Activated CD4-positive, alpha-beta memory T cell treated with anti-CD3 and anti-CD28 coated beads for 36 hours (primary cell): ENCODE measurements at regions not wholly inside any gene's neighbourhood (a gene's known extent, or its start where the extent isn't known, plus 50 kb on each side); places are given as distances from the start of the nearest gene placed in this dataset.
"Not testable (repeated sequence)": the region's sequence is repeated elsewhere in the genome, so short reads cannot be mapped to it uniquely, and the experiment has no call there.

Source experiments
- CTCF ChIA-PET: fragments of 350-600 bp; sonication (Branson Sonifier 250); formaldehyde crosslinking; loops from one replicate; lab custom pipeline; 2021; ENCODE audit warnings: antibody characterized with exemption, inconsistent platforms; lab: Charles Lee
- POLR2A ChIA-PET: fragments of 350-600 bp; sonication (Branson Sonifier 250); formaldehyde crosslinking; loops from one replicate; lab custom pipeline; 2021; ENCODE audit warnings: antibody characterized with exemption; lab: Charles Lee
- DNase-seq: peaks from one replicate; pipeline ENCODE4 v3.0.0-alpha.2; 2020
- H3K27ac Mint-ChIP-seq: one replicate; pipeline ENCODE4 v1.8.0; 2021; ENCODE audit warnings: mixed read lengths
- H3K27me3 Mint-ChIP-seq: one replicate; pipeline ENCODE4 v1.8.0; 2021; ENCODE audit warnings: mixed read lengths
- H3K36me3 Mint-ChIP-seq: one replicate; pipeline ENCODE4 v1.8.0; 2021; ENCODE audit warnings: mixed read lengths
- H3K4me1 Mint-ChIP-seq: one replicate; pipeline ENCODE4 v1.8.0; 2021; ENCODE audit warnings: low read depth, mixed read lengths
- H3K4me3 Mint-ChIP-seq: one replicate; pipeline ENCODE4 v1.8.0; 2021; ENCODE audit warnings: mild to moderate bottlenecking, mixed read lengths
- H3K9me3 Mint-ChIP-seq: one replicate; pipeline ENCODE4 v1.8.0; 2021; ENCODE audit warnings: mixed read lengths
- intact Hi-C: fragments of 100-400 bp; cut with micrococcal nuclease; formaldehyde crosslinking; loops from one replicate; pipeline ENCODE4 v1.15.1; 2023

DNA sequence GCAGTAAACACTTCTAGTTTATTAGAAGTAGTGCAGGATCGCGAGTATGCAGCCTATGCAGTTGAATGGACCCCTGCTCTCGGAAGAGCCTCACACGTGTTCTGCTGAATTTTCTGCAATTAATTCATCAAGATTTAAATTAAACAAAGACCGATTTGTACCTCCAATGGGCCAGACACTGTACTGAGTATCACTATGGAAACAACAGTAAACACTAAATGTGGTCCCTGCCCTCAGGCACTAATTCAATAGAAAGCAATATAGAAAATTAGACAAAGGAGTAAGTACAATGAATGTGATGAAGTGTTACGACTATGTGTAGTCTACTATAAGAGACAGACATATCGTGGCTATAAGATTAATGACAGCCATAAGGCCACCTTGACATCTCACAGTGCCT lies 740.3 kb upstream of the FRG1 start:
- Mint-ChIP-seq H3K27me3 (no peaks in the 10 kb centered on the region), H3K27ac (no peak overlapping the region), H3K4me1 (peaks cover 4% of the 10 kb centered on the region), H3K36me3 (no peaks in the 10 kb centered on the region), H3K9me3 (peaks cover 4% of the 10 kb centered on the region), H3K4me3 (no peak overlapping the region)
- intact Hi-C loops, result no loop called here
- no peak for DNase-seq
- CTCF ChIA-PET, result no interaction called here
- POLR2A ChIA-PET, result no interaction called here

DNA sequence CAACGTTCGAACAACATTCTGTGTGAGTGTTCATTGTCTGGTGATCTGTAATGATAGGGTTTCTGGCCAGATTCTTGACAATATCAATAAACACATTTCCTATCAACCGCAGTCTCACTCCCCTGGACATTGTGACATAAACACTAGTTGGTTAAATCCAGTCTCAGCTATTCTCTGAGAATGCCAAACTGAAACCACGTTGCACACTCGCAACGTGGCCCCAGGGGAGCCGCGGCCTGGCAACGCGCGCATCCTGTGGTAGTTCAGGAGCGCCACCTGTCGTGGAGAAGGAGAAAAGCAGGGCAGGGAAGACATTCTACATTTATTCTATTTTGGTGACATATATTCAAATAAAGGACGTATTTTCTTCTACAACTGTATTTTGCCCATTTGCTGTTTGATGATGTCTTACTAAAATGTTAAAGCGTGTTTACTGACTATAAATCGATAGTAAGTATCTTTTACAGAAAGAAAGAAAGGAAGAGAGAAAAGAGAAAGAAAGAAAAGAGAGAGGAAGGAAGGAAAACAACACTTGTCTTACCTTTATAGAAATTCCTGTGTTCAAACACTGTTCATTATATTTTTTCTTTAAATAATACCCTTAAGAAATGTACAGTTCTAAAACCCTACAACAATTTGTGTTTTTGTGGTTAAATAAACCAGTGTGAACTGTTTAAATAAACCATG lies 738.3 kb upstream of the FRG1 start:
- Mint-ChIP-seq H3K4me1 (peaks cover 4% of the 10 kb centered on the region), H3K27me3 (no peaks in the 10 kb centered on the region), H3K4me3 (no peak overlapping the region), H3K36me3 (no peaks in the 10 kb centered on the region), H3K27ac (no peak overlapping the region), H3K9me3 (peaks cover 4% of the 10 kb centered on the region)
- intact Hi-C loops, result no loop called here
- POLR2A ChIA-PET, result no interaction called here
- peak; percentile 30 for DNase-seq
- CTCF ChIA-PET, result interaction anchor here (1.1 kb wide), 1 partner anchor 12 kb away, joined by 3 read pairs; no protein-coding TSS in a partner anchor

GRCh38 chr4:189202869-189203271 lies 737.8 kb upstream of the FRG1 start:
- Mint-ChIP-seq H3K27me3 (no peaks in the 10 kb centered on the region), H3K4me3 (no peak overlapping the region), H3K36me3 (no peaks in the 10 kb centered on the region), H3K27ac (no peak overlapping the region), H3K4me1 (peaks cover 4% of the 10 kb centered on the region), H3K9me3 (peaks cover 4% of the 10 kb centered on the region)
- DNase-seq, result no peak
- ChIA-PET POLR2A (no interaction called here), CTCF (no interaction called here)
- intact Hi-C loops, result no loop called here

- POLR2A ChIA-PET, result no interaction called here
- H3K27me3 Mint-ChIP-seq, result no peaks in the 10 kb centered on the region
- no peaks in the 10 kb centered on the region for H3K36me3 Mint-ChIP-seq
- intact Hi-C loops, result no loop called here
- no peak for DNase-seq
- no peak overlapping the region for H3K27ac Mint-ChIP-seq
- no peak overlapping the region for H3K4me3 Mint-ChIP-seq
- CTCF ChIA-PET, result no interaction called here
- peaks cover 2% of the 10 kb centered on the region for H3K9me3 Mint-ChIP-seq
- H3K4me1 Mint-ChIP-seq, result peaks cover 4% of the 10 kb centered on the region
Observed at GRCh38 chr4:189204616-189205015, 736.1 kb upstream of the FRG1 start.

DNA sequence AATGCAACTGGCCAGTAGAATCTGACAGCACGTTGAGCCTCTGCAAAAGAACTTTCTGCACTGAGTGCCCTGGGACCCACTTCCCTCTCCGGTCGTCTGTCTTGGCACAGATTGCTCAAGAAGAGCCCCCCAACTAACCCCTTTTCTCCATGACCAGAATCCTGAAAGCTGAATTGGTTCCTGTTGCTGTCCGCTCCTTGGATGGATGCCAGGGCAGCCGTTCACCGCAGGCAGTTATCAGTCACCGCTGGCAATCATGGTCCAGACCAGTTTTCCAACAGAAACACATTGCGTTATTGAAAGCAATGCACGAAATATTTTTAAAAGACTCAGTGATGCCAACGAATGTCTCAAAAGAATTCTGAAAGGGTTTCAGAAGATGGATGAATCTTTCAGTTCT lies 733.7 kb upstream of the FRG1 start:
- CTCF ChIA-PET, result no interaction called here
- no peaks in the 10 kb centered on the region for H3K27me3 Mint-ChIP-seq
- DNase-seq, result no peak
- no peak overlapping the region for H3K27ac Mint-ChIP-seq
- intact Hi-C loops, result no loop called here
- peaks cover 2% of the 10 kb centered on the region for H3K9me3 Mint-ChIP-seq
- peaks cover 4% of the 10 kb centered on the region for H3K4me1 Mint-ChIP-seq
- no peak overlapping the region for H3K4me3 Mint-ChIP-seq
- POLR2A ChIA-PET, result no interaction called here
- no peaks in the 10 kb centered on the region for H3K36me3 Mint-ChIP-seq

- Mint-ChIP-seq H3K27me3 (no peaks in the 10 kb centered on the region), H3K4me1 (no peaks in the 10 kb centered on the region), H3K4me3 (no peak overlapping the region), H3K36me3 (no peaks in the 10 kb centered on the region), H3K9me3 (peaks cover 2% of the 10 kb centered on the region), H3K27ac (no peak overlapping the region)
- CTCF ChIA-PET, result no interaction called here
- no peak for DNase-seq
- POLR2A ChIA-PET, result no interaction called here
- intact Hi-C loops, result no loop called here
Observed at GRCh38 chr4:189207872-189208271, 732.8 kb upstream of the FRG1 start.

- intact Hi-C loops, result no loop called here
- CTCF ChIA-PET, result no interaction called here
- no peaks in the 10 kb centered on the region for H3K27me3 Mint-ChIP-seq
Observed at GRCh38 chr4:189215574-189215973, 725.1 kb upstream of the FRG1 start.

GRCh38 chr4:189221691-189222090 lies 719.0 kb upstream of the FRG1 start:
- intact Hi-C loops, result no loop called here
- H3K9me3 Mint-ChIP-seq, result peaks cover 3% of the 10 kb centered on the region
- ChIA-PET POLR2A (no interaction called here), CTCF (no interaction called here)
- DNase-seq, result no peak
- H3K4me3 Mint-ChIP-seq, result no peak overlapping the region
- no peaks in the 10 kb centered on the region for H3K36me3 Mint-ChIP-seq
- no peaks in the 10 kb centered on the region for H3K4me1 Mint-ChIP-seq
- H3K27me3 Mint-ChIP-seq, result no peaks in the 10 kb centered on the region
- H3K27ac Mint-ChIP-seq, result no peak overlapping the region

More at GRCh38 chr4:189215574-189215973, 725.1 kb upstream of the FRG1 start:
- Mint-ChIP-seq H3K36me3 (no peaks in the 10 kb centered on the region), H3K4me3 (no peak overlapping the region), H3K9me3 (peaks cover 3% of the 10 kb centered on the region), H3K4me1 (no peaks in the 10 kb centered on the region), H3K27ac (no peak overlapping the region)
- POLR2A ChIA-PET, result no interaction called here
- no peak for DNase-seq

- no peak overlapping the region for H3K4me3 Mint-ChIP-seq
- no peaks in the 10 kb centered on the region for H3K4me1 Mint-ChIP-seq
- ChIA-PET POLR2A (no interaction called here), CTCF (interaction anchor here (0.7 kb wide), 1 partner anchor 1610 kb away, joined by 3 read pairs; no protein-coding TSS in a partner anchor)
- H3K36me3 Mint-ChIP-seq, result no peaks in the 10 kb centered on the region
- no peaks in the 10 kb centered on the region for H3K27me3 Mint-ChIP-seq
- H3K9me3 Mint-ChIP-seq, result no peaks in the 10 kb centered on the region
- intact Hi-C loops, result no loop called here
- no peak for DNase-seq
- no peak overlapping the region for H3K27ac Mint-ChIP-seq
Observed at GRCh38 chr4:189228726-189229125, 711.9 kb upstream of the FRG1 start.

DNA sequence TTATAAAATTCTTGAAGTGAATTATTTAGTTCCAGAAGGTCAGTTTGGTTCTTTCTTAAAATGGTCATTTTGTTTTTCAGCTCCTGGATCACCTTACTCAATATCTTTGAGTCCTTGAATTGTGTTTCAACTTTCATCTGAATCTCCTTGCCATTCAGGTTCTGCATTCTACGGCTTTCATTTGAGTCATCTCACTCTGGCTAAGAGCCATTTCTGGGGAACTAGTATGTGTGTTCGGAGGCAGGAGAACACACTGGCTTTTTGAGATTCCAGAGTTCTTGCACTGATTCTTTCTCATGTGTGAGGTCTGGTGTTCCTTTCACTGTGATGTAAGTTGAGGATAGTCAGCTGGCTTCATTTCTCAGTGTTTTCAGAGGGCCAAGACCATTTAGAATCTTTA lies 708.4 kb upstream of the FRG1 start:
- H3K4me1 Mint-ChIP-seq, result no peaks in the 10 kb centered on the region
- ChIA-PET POLR2A (no interaction called here), CTCF (no interaction called here)
- no peak overlapping the region for H3K4me3 Mint-ChIP-seq
- intact Hi-C loops, result no loop called here
- no peaks in the 10 kb centered on the region for H3K27me3 Mint-ChIP-seq
- H3K27ac Mint-ChIP-seq, result no peak overlapping the region
- H3K36me3 Mint-ChIP-seq, result no peaks in the 10 kb centered on the region
- H3K9me3 Mint-ChIP-seq, result peaks cover 3% of the 10 kb centered on the region
- DNase-seq, result no peak

GRCh38 chr4:189233754-189234153 lies 706.9 kb upstream of the FRG1 start:
- H3K27ac Mint-ChIP-seq, H3K4me1 Mint-ChIP-seq, H3K27me3 Mint-ChIP-seq, intact Hi-C loops, CTCF ChIA-PET, POLR2A ChIA-PET, DNase-seq, H3K4me3 Mint-ChIP-seq, H3K9me3 Mint-ChIP-seq, H3K36me3 Mint-ChIP-seq: not testable (repeated sequence)

DNA sequence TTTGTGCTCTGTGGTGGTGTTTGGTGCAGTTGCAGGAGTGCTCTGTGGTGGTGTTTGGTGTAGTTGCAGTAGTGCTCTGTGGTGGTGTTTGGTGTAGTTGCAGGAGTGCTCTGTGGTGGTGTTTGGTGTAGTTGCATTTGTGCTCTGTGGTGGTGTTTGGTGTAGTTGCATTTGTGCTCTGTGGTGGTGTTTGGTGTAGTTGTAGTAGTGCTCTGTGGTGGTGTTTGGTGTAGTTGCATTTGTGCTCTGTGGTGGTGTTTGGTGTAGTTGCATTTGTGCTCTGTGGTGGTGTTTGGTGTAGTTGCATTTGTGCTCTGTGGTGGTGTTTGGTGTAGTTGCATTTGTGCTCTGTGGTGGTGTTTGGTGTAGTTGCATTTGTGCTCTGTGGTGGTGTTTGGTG lies 705.7 kb upstream of the FRG1 start:
- H3K36me3 Mint-ChIP-seq, POLR2A ChIA-PET, H3K4me3 Mint-ChIP-seq, H3K9me3 Mint-ChIP-seq, intact Hi-C loops, CTCF ChIA-PET, H3K27ac Mint-ChIP-seq, H3K4me1 Mint-ChIP-seq, DNase-seq, H3K27me3 Mint-ChIP-seq: not testable (repeated sequence)

DNA sequence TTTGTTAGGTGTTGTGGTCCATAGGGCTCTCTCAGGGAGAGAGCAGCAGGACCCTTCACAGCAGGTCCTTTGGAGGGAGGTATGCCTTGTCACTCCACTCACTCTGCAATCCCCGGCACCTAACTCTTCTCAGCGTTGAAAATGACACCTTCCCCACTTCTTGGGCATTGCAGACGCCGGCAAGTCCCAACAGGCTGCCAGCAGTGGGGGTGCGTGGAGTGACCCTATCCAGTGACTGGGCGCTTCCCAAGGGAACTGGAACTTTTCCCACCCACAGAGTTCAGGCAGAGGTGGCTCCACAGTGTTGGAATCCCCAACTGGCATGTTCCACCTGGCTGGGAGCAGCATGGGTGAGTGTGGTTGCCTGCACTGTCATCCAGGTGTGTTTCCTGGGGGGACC lies 705.1 kb upstream of the FRG1 start:
- H3K27me3 Mint-ChIP-seq, result no peaks in the 10 kb centered on the region
- CTCF ChIA-PET, result no interaction called here
- peaks cover 9% of the 10 kb centered on the region for H3K9me3 Mint-ChIP-seq
- no peaks in the 10 kb centered on the region for H3K4me1 Mint-ChIP-seq
- DNase-seq, result no peak
- no peaks in the 10 kb centered on the region for H3K36me3 Mint-ChIP-seq
- H3K4me3 Mint-ChIP-seq, result no peak overlapping the region
- POLR2A ChIA-PET, result no interaction called here
- intact Hi-C loops, result no loop called here
- no peak overlapping the region for H3K27ac Mint-ChIP-seq
